Tongue (tissue), 1 donor: ENCODE measurements at regions not wholly inside any gene's neighbourhood (a gene's known extent, or its start where the extent isn't known, plus 50 kb on each side); places are given as distances from the start of the nearest gene placed in this dataset.

Source experiments
- DNase-seq: peaks from one replicate; pipeline ENCODE4 v3.0.0-alpha.2; 2015

GRCh38 chr11:106333678-106334077 lies 256.2 kb downstream of the AASDHPPT start:
- DNase-seq: no peak

- DNase-seq: peak; percentile 32
These were observed 266.9 kb downstream of the AASDHPPT start for GRCh38 chr11:106344394-106344793.

GRCh38 chr11:106344966-106345365 lies 267.5 kb downstream of the AASDHPPT start:
- DNase-seq: no peak

- no peak for DNase-seq
These were observed 275.6 kb downstream of the AASDHPPT start for GRCh38 chr11:106353031-106353430.

- no peak for DNase-seq
These were observed 291.8 kb downstream of the AASDHPPT start for GRCh38 chr11:106369224-106369623.

- no peak for DNase-seq
These were observed 301.2 kb downstream of the AASDHPPT start for GRCh38 chr11:106378513-106379179.

DNA sequence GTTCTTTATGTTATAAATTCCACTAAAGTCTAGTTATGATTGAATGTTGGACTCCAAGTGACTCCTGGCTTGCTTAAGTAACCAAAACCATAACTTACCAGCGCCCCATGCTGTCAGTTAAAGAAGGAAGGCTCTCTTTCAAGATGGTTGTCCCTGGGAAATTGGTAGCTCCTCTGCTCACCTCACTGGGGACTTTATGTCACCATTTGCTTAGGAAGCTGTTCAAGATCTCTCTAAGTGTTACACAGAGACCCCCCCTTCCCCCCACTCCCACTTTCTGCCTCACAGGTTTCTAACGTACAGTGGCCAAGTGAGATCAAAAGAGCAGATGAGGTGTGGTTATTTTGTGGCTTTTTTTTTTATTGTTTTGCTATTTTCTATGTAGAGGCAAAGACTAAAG lies 301.8 kb downstream of the AASDHPPT start:
- no peak for DNase-seq

GRCh38 chr11:106379712-106380111 lies 302.2 kb downstream of the AASDHPPT start:
- DNase-seq: no peak

DNA sequence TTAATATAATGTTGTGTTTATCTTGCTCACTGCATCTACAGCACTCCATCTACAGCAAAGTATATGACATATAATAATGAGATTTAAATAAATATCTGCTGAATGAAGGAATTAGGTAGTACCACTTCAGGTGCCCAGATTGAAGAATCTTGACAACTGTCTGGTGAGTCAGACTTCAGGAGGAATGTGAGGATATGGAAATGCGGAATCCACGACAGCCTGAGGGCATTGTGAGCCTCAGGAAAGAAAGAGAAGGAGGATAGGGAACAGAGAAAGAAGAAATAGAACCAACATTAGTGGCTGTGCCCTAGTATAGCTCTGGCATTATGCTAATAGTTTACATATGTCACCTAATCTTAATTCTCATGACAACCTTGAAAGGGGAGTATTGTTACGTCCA lies 304.4 kb downstream of the AASDHPPT start:
- DNase-seq: no peak

DNA sequence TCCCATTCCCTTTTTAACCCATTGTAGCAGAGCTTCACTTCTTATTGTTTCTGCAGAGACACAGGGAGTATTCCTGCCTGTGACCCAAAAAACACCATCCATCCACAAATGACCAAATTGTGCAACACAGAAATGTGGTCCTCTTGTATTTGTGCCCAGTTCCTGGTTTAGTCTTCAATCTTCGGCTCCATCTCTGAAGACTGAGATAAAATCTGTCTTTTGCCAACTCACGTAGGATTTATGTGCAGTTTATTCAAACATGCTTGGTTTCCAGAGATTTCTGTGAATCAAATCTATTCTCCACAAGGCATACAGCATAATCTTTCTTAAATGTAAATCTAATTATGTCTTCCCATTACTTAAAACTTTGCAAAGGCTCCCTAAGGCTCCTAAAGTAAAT lies 307.0 kb downstream of the AASDHPPT start:
- no peak for DNase-seq

- no peak for DNase-seq
These were observed 309.1 kb downstream of the AASDHPPT start for GRCh38 chr11:106386519-106386918.

GRCh38 chr11:106389101-106389500 lies 311.6 kb downstream of the AASDHPPT start:
- no peak for DNase-seq

DNA sequence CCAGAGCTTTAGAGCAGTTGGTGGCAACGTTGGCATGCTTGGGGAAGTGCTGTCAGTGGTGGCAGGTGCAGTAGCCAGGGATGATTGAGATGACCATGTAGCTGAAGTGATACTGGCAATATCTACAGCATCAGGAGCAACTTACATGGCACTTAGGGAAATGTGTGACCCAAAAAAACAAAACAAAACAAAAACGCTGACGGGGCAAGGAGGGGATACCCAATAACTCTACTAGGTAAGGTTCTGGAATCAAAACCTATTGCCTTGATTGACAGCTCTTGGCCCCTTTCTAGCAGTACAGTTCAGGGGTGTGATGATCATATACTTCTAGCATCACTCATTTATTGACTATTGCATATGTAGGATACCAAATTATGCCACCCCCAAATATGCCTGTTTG lies 312.6 kb downstream of the AASDHPPT start:
- DNase-seq: no peak

DNA sequence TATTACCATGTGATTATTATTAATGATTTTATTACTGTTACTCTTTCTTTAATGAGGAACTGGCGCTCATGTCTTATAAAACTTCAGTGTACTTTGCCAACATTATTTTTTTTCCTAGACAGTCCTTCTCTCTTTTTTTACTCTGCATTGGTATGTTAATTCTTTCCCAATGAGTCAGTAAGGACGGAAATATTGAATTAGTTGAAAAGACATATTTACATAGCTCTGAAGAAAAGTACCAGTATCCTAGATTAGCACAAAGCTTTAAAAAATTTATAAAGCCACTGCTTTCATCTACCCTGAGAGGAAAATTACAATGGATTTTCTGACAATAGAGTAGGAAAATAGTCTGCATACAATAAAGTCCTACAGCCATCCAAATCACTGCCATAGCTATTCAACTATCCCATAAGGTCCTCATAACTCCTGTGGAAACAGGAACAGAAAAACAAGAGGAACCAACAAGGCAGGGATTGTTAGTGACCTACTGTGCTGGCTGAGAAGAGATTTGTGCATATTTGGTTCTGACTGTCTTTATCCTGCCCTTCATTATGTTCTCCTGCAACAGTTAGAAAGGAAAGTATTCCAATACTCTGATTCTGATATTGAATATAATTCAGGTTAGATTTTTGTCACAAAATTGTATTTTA lies 314.4 kb downstream of the AASDHPPT start:
- no peak for DNase-seq

- DNase-seq: no peak
These were observed 318.4 kb downstream of the AASDHPPT start for GRCh38 chr11:106395716-106396349.

- no peak for DNase-seq
These were observed 320.5 kb downstream of the AASDHPPT start for GRCh38 chr11:106397787-106398501.

GRCh38 chr11:106398502-106399075 lies 321.1 kb downstream of the AASDHPPT start:
- DNase-seq: no peak

DNA sequence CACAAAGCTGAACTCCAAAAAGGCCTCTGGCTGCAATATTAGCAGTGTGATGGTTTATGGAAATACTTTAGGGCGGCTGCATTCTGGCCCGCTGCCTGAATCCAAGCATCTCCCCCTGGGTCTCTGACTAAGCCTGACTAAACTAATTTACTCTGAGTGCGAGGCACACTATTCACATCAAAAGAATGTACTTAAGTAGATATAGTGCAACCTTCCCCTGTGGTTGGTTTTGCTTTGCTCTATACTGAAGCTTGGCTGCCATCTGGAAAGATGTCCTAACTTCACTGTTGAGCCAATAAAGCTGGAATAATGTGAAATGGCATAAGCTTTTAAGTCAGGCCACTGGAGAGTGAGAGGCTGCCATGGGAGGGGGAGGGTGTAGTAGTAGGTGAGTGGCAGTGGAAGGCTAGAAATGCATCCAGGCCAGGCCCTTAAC lies 321.6 kb downstream of the AASDHPPT start:
- DNase-seq: peak; percentile 77

DNA sequence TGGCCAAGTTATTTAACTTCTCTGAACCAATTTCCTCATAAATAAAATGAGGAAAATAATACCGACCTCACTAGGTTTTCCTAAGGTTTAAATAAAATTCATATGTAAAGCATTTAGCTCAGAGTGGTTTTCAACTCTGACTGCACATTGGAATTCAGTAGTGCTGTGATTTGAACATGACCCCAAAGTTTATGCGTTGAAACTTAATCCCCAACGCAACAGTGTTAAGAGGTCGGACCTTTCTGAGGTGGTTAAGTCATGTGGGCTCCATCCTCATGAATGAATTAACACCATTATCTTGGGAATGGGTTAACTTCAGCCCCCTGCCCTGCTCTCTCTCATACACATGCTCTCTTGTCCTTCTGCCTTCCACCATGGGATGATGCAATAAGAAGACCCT lies 322.2 kb downstream of the AASDHPPT start:
- DNase-seq: no peak

DNA sequence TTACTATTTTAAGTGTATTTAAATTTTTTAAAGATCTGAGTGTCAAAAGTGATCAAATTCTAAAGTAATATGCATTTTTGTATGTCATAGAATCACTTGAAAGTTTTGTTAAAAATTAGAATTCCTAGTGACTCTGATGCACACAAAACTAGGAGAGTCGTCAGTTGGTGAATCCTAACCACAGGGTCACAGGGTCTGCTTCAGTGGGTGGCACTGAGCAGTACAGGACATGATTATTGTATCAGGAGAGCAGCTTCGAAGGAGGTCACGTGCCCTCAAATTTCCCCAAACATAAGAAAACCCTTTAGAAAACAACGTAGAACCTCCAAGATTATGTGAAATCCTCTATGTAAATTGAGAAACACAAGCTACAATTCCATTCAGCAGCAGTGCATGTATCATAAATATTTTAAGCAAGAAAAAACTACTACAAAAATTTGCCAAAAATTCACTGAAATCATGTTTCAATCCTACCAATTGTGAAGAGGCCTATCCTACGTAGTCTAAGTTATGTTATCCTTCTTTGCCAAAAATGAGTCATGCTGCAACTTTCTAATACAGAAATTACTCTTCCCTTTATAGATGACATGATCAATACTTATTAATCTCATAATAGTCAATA lies 323.6 kb downstream of the AASDHPPT start:
- DNase-seq: no peak

DNA sequence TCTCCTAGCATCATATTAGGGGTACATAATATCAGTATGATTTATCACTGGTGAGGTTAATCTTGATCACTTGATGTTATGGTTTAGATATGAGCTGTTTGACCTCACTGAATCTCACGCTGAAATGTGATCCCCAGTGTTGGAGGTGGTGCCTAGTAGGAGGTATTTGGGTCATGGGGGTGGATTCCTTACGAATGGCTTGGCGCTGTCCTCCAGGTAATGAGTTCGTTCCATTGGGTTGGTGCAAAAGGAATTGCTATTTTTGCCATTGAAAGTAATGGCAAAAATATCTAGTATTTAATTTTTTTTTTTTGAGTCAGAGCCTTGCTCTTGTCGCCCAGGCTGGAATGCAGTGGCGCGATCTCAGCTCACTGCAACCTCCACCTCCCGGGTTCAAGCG lies 326.3 kb downstream of the AASDHPPT start:
- DNase-seq: no peak

DNA sequence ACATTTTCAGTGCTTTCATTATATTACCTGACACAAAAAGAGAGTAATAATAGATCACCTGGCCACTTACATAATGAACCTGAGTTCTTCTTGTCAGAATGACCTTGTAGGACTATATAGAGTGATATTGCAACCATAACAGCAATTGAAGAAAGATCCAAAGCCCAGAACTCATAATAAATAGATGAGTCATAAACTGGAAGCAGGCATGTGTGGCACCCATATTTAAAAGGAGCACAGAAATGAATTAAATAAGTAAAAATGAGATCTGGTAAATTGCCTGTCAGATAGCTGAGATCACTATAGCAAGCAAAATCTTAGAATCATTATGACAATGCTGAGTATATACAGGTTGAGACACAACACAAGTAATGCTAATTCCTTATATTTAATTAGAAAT lies 331.8 kb downstream of the AASDHPPT start:
- DNase-seq: no peak
